ENCODE measurements at regions not wholly inside any gene's neighbourhood (a gene's known extent, or its start where the extent isn't known, plus 50 kb on each side); places are given as distances from the start of the nearest gene placed in this dataset.

DNA sequence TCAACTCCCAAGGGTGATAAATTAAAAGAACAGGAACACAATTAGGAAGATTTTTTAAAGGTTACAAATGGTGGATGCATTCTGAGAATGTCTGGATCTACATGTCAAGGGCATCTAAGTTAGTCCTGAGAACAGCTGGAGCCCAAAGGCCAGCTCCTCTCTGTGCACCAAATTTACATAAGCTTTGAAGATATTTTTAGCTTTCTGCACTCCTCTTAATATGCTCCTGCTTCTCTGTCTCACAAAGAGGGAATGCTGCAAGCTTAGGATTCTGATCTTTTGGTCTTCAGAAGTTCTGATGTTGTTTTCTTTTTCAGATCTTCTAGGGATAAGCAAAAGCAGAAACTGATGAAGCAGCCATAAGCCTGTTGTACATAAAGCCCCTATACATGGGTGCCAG lies 309.8 kb upstream of the NCAM1 start:
- Histone ChIP-seq H4K91ac (ENCODE audit: insufficient read depth, low read depth, low read length) (no peak overlapping the region), H3K4me3 (ENCODE audit: insufficient read depth, low read depth, low read length) (no peak overlapping the region), H3K9me3 (ENCODE audit: control insufficient read depth, insufficient read depth, low read length) (no peaks in the 10 kb centered on the region), H2BK20ac (ENCODE audit: low read depth, low read length) (no peak overlapping the region), H4K8ac (ENCODE audit: low read depth in 2 of 2, low read length in 2 of 2) (no peak overlapping the region), H3K14ac (replicated peaks; ENCODE audit: low read depth, low read length) (no peak overlapping the region), H4K20me1 (ENCODE audit: insufficient read depth, low read length) (no peaks in the 10 kb centered on the region), H3K27ac (ENCODE audit: insufficient read depth, low read length) (no peak overlapping the region), H2BK15ac (ENCODE audit: low read depth, low read length) (no peak overlapping the region), H2BK120ac (ENCODE audit: low read depth, low read length) (no peak overlapping the region), H3K23ac (ENCODE audit: low read depth, low read length) (no peak overlapping the region), H3K18ac (ENCODE audit: low read depth, low read length) (no peak overlapping the region), H2AK5ac (ENCODE audit: low read depth, low read length) (no peak overlapping the region), H2AK9ac (replicated peaks; ENCODE audit: low read depth, low read length, poor library complexity) (no peak overlapping the region), H3K4ac (ENCODE audit: low read depth, low read length) (no peak overlapping the region), H2AFZ (replicated peaks; ENCODE audit: low read length, poor library complexity) (no peak overlapping the region), H3K36me3 (ENCODE audit: control insufficient read depth, insufficient read depth, low read length) (no peaks in the 10 kb centered on the region), H3K9ac (ENCODE audit: low read depth, low read length) (no peak overlapping the region), H3K56ac (ENCODE audit: extremely low read depth, insufficient read depth, low read length) (no peak overlapping the region), H3K4me1 (ENCODE audit: control insufficient read depth, insufficient read depth, low read length) (no peaks in the 10 kb centered on the region), H4K5ac (ENCODE audit: low read depth, low read length) (no peak overlapping the region), H3K9me1 (ENCODE audit: insufficient read depth, low read length) (no peaks in the 10 kb centered on the region), H3K4me2 (ENCODE audit: low read depth, low read length) (no peak overlapping the region), H2BK5ac (ENCODE audit: low read depth, low read length, poor library complexity, severe bottlenecking) (no peak overlapping the region), H3K27me3 (ENCODE audit: control insufficient read depth, insufficient read depth, low read length) (no peaks in the 10 kb centered on the region), H3K79me1 (ENCODE audit: low read depth in 1 of 2, low read length in 2 of 2) (no peaks in the 10 kb centered on the region)
- dilution Hi-C loops (cut with HindIII; ENCODE audit: low sequenced_read_pairs, unreplicated experiment) (no loop called here), in situ Hi-C loops (cut with MboI; ENCODE audit: low sequenced_read_pairs) (no loop called here), intact Hi-C loops (cut with micrococcal nuclease) (no loop called here)
- DNase-seq (no peak), ATAC-seq (ENCODE audit: low read depth) (no peak)
- CTCF ChIA-PET = no interaction called here
- TF ChIP-seq, protein P1, sequence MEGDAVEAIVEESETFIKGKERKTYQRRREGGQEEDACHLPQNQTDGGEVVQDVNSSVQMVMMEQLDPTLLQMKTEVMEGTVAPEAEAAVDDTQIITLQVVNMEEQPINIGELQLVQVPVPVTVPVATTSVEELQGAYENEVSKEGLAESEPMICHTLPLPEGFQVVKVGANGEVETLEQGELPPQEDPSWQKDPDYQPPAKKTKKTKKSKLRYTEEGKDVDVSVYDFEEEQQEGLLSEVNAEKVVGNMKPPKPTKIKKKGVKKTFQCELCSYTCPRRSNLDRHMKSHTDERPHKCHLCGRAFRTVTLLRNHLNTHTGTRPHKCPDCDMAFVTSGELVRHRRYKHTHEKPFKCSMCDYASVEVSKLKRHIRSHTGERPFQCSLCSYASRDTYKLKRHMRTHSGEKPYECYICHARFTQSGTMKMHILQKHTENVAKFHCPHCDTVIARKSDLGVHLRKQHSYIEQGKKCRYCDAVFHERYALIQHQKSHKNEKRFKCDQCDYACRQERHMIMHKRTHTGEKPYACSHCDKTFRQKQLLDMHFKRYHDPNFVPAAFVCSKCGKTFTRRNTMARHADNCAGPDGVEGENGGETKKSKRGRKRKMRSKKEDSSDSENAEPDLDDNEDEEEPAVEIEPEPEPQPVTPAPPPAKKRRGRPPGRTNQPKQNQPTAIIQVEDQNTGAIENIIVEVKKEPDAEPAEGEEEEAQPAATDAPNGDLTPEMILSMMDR (conservative IDR thresholded peaks at IDR 0.05; ENCODE audit: low read depth, low read length) = no peak
- TF ChIP-seq RAD21 (IDR thresholded peaks at IDR 0.05; ENCODE audit: low read length) (no peak), POLR2A (IDR thresholded peaks at IDR 0.05; ENCODE audit: low read depth, low read length) (no peak), NFE2L2 (IDR thresholded peaks at IDR 0.05; ENCODE audit: low read depth, low read length) (no peak), SMC3 (IDR thresholded peaks at IDR 0.05; ENCODE audit: low read depth, low read length) (no peak), BHLHE40 (IDR thresholded peaks at IDR 0.05; ENCODE audit: low read depth, low read length) (no peak), CEBPB (IDR thresholded peaks at IDR 0.05; ENCODE audit: low read depth, low read length) (no peak), RFX5 (IDR thresholded peaks at IDR 0.05; ENCODE audit: low read depth, low read length) (no peak), MXI1 (IDR thresholded peaks at IDR 0.05; ENCODE audit: borderline replicate concordance, low read depth, low read length) (no peak), MAZ (IDR thresholded peaks at IDR 0.05; ENCODE audit: borderline replicate concordance, low read depth, low read length) (no peak), CHD1 (IDR thresholded peaks at IDR 0.05; ENCODE audit: low read depth, low read length) (no peak)
- TF ChIP-seq, protein P2, sequence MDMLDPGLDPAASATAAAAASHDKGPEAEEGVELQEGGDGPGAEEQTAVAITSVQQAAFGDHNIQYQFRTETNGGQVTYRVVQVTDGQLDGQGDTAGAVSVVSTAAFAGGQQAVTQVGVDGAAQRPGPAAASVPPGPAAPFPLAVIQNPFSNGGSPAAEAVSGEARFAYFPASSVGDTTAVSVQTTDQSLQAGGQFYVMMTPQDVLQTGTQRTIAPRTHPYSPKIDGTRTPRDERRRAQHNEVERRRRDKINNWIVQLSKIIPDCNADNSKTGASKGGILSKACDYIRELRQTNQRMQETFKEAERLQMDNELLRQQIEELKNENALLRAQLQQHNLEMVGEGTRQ (IDR thresholded peaks at IDR 0.05; ENCODE audit: low read depth, low read length) = no peak
- no TSS peak for BruUV-seq (replicated peaks)
- POLR2A ChIA-PET (ENCODE audit: unreplicated experiment) = no interaction called here
